GM12865 (cell line): ENCODE measurements at regions not wholly inside any gene's neighbourhood (a gene's known extent, or its start where the extent isn't known, plus 50 kb on each side); places are given as distances from the start of the nearest gene placed in this dataset.
A peak's percentile ranks its signal among the peaks of the same experiment; 100 is the strongest.

Experiments
- DNase-seq: peaks from one replicate; pipeline ENCODE4 v3.0.0; 2010; ENCODE audit warnings: low read depth
- H3K4me3 ChIP-seq: 2 replicates; pipeline ENCODE4 v1.5.1; 2011; ENCODE audit warnings: mild to moderate bottlenecking, low read depth, low read length, control low read depth
- TF ChIP-seq, protein P1 (sequence below): IDR thresholded peaks from 2 replicates; pipeline ENCODE4 v1.5.1; 2011; ENCODE audit warnings: low read length, control low read depth, low read depth, inconsistent platforms; ENCODE audit not compliant: insufficient read depth; ENCODE audit errors: missing control alignments

DNA sequence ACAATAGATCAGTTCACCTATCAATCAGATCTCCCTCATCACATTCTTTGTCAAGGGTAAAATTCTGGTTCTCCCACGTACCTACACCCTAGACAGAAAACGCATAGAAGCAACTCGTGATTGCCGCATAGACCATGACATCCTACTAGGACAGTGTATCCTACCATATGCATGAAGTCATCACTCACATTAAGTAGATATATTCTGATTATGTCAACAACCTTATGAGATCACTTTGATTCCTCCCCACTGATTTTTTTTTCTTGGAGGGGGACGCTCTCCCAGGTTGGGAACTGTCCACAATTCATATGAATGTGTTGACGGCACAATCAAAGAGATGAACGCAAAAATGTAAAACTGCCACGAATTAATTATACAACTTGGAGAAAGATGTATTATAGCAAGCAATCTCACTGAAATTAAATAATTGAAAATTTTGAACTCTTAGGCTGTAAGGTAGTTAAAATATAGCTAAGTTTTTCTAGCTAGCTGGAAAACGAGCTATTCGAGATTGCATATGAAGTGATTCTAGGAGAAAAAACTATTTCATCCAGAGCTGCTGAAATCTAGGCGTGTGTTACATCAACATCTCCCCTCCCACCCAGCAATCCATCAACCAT is 82.5 kb upstream of the CCDC28A start:
- DNase-seq, result no peak
- no peak overlapping the region for H3K4me3 ChIP-seq
- TF ChIP-seq, protein P1, sequence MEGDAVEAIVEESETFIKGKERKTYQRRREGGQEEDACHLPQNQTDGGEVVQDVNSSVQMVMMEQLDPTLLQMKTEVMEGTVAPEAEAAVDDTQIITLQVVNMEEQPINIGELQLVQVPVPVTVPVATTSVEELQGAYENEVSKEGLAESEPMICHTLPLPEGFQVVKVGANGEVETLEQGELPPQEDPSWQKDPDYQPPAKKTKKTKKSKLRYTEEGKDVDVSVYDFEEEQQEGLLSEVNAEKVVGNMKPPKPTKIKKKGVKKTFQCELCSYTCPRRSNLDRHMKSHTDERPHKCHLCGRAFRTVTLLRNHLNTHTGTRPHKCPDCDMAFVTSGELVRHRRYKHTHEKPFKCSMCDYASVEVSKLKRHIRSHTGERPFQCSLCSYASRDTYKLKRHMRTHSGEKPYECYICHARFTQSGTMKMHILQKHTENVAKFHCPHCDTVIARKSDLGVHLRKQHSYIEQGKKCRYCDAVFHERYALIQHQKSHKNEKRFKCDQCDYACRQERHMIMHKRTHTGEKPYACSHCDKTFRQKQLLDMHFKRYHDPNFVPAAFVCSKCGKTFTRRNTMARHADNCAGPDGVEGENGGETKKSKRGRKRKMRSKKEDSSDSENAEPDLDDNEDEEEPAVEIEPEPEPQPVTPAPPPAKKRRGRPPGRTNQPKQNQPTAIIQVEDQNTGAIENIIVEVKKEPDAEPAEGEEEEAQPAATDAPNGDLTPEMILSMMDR, result no peak

DNA sequence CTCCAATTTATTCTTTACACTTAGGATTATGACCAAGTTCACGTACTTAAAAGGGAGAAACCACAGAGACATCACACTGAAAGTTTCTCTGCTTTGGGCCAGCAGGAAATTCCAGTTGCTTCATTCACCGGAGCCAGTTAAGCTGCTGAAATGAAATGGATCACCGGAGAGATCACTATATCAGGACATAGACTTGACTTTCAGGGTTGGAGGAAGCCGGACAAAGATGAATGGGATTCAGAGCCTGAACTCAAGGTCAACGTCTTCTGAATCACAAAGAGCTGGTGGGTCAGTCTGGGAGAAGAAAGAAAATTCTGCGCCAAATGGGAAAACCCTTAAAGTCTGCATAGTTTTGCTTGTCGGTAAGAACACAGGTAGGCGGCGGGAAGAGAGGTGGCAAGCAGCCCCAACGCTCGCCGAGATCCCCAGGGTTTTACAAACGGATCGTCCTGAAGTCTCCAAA is 81.9 kb upstream of the CCDC28A start:
- no peak overlapping the region for H3K4me3 ChIP-seq
- no peak for DNase-seq

DNA sequence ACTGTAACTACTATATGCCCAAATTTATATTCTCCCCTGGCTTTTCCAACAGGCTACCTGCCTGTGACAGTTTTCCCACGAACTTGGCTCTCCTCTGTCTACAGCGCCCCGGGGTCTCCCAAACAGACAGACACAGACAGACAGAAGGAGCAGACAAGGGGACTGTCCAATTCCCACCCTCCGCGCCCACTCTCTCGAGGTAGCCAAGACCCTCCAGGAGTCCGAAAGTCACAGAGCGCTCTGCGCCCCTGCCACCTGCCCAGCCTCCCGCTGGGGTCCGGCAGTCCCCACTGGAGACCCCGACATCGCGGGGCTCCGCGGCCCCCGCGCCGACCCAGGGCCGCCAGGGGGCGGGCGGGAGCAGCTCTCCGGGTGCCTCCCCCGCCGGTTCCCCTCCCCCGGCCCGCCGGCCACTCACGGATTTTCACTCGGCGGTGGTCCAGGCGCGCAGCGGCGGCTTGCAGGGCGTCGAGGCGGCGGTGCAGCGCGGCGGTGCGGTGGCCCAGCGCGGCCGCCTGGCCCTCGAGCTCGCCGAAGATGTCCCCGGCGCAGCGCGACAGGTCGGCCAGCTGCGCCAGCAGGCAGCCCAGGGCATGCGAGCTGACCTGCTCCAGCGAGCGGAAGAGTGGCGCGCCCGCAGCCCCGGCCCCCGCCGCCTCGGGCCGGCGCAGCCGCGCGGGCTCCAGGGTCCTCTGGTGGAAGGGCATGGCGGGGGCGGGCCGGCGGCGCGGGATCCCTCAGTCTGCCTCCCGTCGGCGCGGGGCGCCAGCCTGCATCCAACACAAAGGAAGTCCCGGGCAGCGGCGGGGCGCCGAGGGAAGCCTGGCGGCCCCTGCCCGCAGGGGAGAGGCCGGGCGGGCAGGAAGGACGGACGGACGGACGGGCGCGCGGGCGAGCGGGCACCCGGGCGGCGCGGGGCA is 81.3 kb upstream of the CCDC28A start:
- DNase-seq, result peak; percentile 61

More for the DNA sequence above, 81.9 kb upstream of the CCDC28A start:
- TF ChIP-seq, protein P1, result no peak

DNA sequence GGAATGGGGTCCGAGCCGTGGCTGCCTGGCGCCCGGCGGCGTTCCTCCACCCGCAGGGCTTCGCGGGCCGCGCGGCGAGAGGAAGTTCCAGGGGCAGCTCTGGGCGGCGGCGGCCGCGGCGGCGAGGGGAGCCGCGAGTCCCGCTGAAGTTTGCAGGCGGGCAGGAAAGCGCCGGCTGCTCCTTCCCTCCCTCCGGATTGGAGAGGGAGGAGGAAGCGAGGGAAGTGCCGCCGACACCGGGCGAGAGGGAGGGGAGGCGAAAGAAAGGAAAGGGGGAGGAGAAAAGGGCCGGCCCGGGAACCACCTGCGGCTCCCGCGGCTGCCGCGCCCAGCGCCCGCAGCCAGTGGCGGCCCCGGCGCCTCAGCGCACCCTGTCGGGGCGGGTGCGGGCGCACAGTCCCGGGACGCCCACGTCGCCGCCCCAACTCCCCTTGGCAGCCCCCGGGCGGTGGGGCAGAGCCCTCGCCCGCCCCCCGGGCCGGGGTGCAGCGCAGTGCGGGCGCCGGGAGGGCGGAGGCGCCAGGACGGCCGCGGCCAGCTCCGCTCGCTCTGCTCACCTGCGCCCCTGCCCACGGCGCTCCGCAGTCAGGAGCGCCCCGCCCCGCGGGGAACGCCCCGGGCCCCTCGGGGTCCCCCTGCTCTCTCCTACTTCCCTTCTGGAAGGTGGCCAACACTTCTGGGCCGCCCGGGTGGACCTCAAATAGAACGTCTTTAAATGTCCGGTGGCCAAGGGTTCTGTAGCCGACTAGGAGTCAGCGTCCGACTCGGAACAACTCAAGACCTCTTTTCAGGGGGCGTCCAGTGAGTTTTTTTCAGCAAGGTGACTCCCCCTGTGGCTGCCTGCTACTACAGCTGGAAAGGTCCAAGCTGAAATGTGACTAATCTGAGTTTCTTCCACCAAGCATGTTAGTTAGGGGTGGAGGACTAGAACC is 80.3 kb upstream of the CCDC28A start:
- H3K4me3 ChIP-seq, result peak overlapping the region; percentile 76
- TF ChIP-seq, protein P1, result peak; percentile 2
- DNase-seq, result peak; percentile 40

More for the DNA sequence above, 81.3 kb upstream of the CCDC28A start:
- peak overlapping the region; percentile 76 for H3K4me3 ChIP-seq
- TF ChIP-seq, protein P1, result peak; percentile 81

DNA sequence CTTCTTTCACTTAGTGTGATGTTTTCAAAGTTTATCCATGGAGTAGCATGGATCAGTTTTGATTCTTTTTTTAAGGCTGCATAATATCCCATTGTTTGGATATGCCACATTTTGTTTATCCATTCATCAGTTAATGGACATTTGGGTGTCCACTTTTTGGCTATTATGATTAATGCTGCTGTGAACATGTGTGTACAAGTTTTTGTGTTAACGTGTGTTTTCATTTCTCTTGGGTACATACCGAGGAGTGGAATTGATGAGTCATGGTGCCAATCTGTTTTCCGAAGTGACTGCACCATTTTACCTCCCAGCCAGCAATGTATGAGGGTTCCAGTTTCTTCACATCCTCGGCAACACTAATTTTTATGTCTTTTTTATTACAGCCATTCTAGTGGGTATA is 78.4 kb upstream of the CCDC28A start:
- H3K4me3 ChIP-seq, result no peak overlapping the region
- no peak for DNase-seq
- TF ChIP-seq, protein P1, result no peak

DNA sequence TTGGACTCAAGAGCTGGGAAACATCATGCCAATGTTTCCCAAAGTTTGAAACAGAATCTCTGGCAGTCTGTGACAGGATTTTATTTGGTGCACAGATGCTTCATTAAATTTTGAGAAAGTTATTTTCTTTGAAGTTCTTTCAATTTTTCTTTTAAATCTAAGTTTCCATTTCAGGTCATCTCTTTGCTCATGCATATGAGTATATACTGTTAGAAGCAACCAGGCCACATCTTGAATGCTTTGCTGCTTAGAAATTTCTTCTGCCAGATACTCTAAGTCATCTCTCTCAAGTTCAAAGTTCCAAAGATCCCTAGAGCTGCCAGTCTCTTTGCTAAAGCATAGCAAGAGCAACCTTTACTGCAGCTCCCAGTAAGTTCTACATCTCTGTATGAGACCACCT is 59.1 kb upstream of the CCDC28A start:
- no peak for DNase-seq
- TF ChIP-seq, protein P1, result no peak
- H3K4me3 ChIP-seq, result no peak overlapping the region
